Caco-2 (cell line): ENCODE measurements at regions not wholly inside any gene's neighbourhood (a gene's known extent, or its start where the extent isn't known, plus 50 kb on each side); places are given as distances from the start of the nearest gene placed in this dataset.

ENCODE experiments used
- BruUV-seq: library from RNA; stranded (reverse); fragments of 400-500 nt; replicated peaks from 2 replicates; lab custom pipeline; 2021; lab: Mats Ljungman, UMichigan
- CTCF ChIA-PET: fragments of 300-600 bp; sonication (Branson Sonifier 250); formaldehyde crosslinking; loops from one replicate; lab custom pipeline; 2022; ENCODE audit warnings: antibody characterized with exemption; lab: Charles Lee
- POLR2A ChIA-PET: fragments of 300-600 bp; sonication (Branson Sonifier 250); formaldehyde crosslinking; loops from one replicate; lab custom pipeline; 2022; ENCODE audit warnings: antibody characterized with exemption; lab: Charles Lee
- DNase-seq, 2 experiments: peaks; one replicate each; pipeline versions ENCODE4 v3.0.0 to v3.0.0-alpha.2; 2020 to 2022
- H3K27me3 ChIP-seq: replicated peaks from 2 replicates; pipeline ENCODE4 v1.6.0; 2011; ENCODE audit warnings: low read length; ENCODE audit not compliant: control insufficient read depth, insufficient read depth
- H3K36me3 ChIP-seq: 2 replicates; pipeline ENCODE4 v1.5.1; 2011; ENCODE audit warnings: low read length; ENCODE audit not compliant: control insufficient read depth, insufficient read depth
- H3K4me1 ChIP-seq: fragments of 250-450 bp; sonication (Bioruptor Pico); 2 replicates; pipeline ENCODE4 v1.5.1; 2020; ENCODE audit warnings: mild to moderate bottlenecking
- H3K4me3 ChIP-seq: 2 replicates; pipeline ENCODE4 v1.5.1; 2011; ENCODE audit warnings: low read depth, mild to moderate bottlenecking, control low read depth, low read length
- H3K9me3 ChIP-seq: fragments of 250-450 bp; sonication (Bioruptor Pico); 2 replicates; pipeline ENCODE4 v1.5.1; 2020; ENCODE audit warnings: mild to moderate bottlenecking, moderate library complexity
- H3K27ac Mint-ChIP-seq: one replicate; pipeline ENCODE4 v1.8.0; 2022; ENCODE audit warnings: mixed read lengths; ENCODE audit not compliant: unreplicated experiment
- H3K27me3 Mint-ChIP-seq: one replicate; pipeline ENCODE4 v1.8.0; 2022; ENCODE audit warnings: mixed read lengths; ENCODE audit not compliant: insufficient read depth, unreplicated experiment
- H3K36me3 Mint-ChIP-seq: one replicate; pipeline ENCODE4 v1.8.0; 2022; ENCODE audit warnings: mild to moderate bottlenecking, mixed read lengths; ENCODE audit not compliant: insufficient read depth, unreplicated experiment
- H3K4me1 Mint-ChIP-seq: one replicate; pipeline ENCODE4 v1.8.0; 2022; ENCODE audit warnings: low read depth, mixed read lengths; ENCODE audit not compliant: unreplicated experiment
- H3K4me3 Mint-ChIP-seq: one replicate; pipeline ENCODE4 v1.8.0; 2022; ENCODE audit warnings: mild to moderate bottlenecking, moderate library complexity, mixed read lengths; ENCODE audit not compliant: unreplicated experiment
- H3K9me3 Mint-ChIP-seq: one replicate; pipeline ENCODE4 v1.8.0; 2022; ENCODE audit warnings: mixed read lengths; ENCODE audit not compliant: unreplicated experiment
- intact Hi-C: fragments of 100-400 bp; cut with micrococcal nuclease; formaldehyde crosslinking; loops from one replicate; pipeline ENCODE4 v1.10.0; 2022; ENCODE audit not compliant: unreplicated experiment
- TF ChIP-seq, protein P1 (sequence below), 2 experiments: fragments of 200-600 bp in 1 of 2; IDR thresholded peaks; 1 replicate in 1 of 2; 2 replicates in 1 of 2; pipeline versions ENCODE4 v1.5.1 to v1.8.0; 2011 to 2022; ENCODE audit warnings: antibody characterized with exemption in 1 of 2, control low read depth in 1 of 2, inconsistent platforms in 1 of 2, low read depth in 1 of 2, low read length in 1 of 2, mild to moderate bottlenecking in 1 of 2, moderate library complexity in 1 of 2; ENCODE audit not compliant: insufficient read depth in 1 of 2, severe bottlenecking in 1 of 2, unreplicated experiment in 1 of 2

DNA sequence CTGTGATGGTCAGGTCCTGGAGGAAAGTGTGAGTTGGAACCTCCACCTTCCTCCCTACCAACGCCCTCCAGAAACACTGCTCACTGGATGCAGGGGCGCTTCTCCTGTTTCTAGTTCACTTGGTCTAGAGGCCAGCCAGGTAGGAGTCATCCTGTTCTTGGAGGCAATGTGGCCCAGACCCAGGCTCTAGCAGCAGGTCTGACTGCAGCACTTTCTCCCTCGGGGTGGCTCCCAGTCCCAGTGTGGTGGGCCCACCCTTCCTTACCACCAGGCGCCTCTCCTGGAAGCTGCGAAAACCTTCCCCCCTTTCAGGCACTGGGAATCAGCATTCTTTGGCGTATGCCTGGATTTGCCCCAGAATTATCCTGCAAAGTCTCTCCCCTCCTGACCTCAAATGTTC, 292.8 kb downstream of the SOX11 start:
- no peaks in the 10 kb centered on the region for H3K4me1 Mint-ChIP-seq
- Histone ChIP-seq H3K4me3 (no peak overlapping the region), H3K36me3 (no peaks in the 10 kb centered on the region), H3K4me1 (no peaks in the 10 kb centered on the region), H3K27me3 (no peaks in the 10 kb centered on the region), H3K9me3 (no peaks in the 10 kb centered on the region)
- CTCF ChIA-PET, result no interaction called here
- H3K27me3 Mint-ChIP-seq, result no peaks in the 10 kb centered on the region
- no peak overlapping the region for H3K4me3 Mint-ChIP-seq
- BruUV-seq, result no TSS peak
- TF ChIP-seq, protein P1, sequence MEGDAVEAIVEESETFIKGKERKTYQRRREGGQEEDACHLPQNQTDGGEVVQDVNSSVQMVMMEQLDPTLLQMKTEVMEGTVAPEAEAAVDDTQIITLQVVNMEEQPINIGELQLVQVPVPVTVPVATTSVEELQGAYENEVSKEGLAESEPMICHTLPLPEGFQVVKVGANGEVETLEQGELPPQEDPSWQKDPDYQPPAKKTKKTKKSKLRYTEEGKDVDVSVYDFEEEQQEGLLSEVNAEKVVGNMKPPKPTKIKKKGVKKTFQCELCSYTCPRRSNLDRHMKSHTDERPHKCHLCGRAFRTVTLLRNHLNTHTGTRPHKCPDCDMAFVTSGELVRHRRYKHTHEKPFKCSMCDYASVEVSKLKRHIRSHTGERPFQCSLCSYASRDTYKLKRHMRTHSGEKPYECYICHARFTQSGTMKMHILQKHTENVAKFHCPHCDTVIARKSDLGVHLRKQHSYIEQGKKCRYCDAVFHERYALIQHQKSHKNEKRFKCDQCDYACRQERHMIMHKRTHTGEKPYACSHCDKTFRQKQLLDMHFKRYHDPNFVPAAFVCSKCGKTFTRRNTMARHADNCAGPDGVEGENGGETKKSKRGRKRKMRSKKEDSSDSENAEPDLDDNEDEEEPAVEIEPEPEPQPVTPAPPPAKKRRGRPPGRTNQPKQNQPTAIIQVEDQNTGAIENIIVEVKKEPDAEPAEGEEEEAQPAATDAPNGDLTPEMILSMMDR (IDR thresholded peaks at IDR 0.05; ENCODE audit: insufficient read depth in 1 of 2, low read depth in 1 of 2, low read length in 1 of 2, severe bottlenecking in 1 of 2, unreplicated experiment in 1 of 2), result no peak
- DNase-seq, result no peak
- H3K36me3 Mint-ChIP-seq, result no peaks in the 10 kb centered on the region
- POLR2A ChIA-PET, result no interaction called here
- H3K27ac Mint-ChIP-seq, result no peak overlapping the region
- intact Hi-C loops, result no loop called here
- H3K9me3 Mint-ChIP-seq, result no peaks in the 10 kb centered on the region

DNA sequence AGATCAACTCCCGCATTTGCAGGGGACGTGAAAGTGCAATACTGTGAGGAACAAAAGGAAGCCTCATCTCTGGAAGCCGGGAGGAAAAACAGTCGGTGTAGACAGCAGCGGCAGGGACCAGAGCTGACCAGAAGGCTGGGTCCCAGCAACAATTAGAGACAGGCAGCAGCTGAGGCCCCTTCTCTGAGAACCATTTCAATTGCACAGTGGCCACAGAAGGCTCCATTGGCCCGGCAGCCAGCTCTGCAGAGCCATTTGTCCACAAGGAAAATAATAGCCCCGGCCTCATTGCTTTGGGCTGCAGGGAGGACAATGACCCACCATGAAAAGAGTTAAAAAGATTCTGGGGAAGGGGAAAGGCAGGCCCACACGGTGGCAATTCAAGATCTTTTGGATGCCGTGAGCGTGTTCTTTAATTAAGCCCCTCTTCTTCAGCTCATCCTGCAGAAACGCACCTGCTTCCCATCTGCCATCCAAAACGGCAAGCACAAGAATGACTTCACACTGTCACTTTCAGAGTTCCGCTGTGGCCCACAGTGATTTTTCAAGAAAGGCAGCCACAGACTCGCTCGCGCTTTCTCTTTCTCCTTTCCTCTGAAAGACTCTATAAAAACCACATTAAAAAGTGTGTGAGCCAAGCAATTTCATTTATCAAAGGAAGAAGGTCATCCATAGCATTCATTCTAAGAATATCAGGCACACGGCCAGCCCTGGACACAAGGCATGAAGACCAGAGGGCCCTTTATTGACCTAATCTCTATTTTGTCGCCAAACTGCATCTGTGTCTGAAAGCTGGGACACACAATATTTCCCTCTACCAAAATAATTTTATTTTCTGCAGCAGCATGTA, 293.6 kb downstream of the SOX11 start:
- H3K9me3 ChIP-seq, result no peaks in the 10 kb centered on the region
- DNase-seq, result no peak
- POLR2A ChIA-PET, result no interaction called here
- H3K27me3 ChIP-seq, result no peaks in the 10 kb centered on the region
- H3K4me3 ChIP-seq, result no peak overlapping the region
- no peaks in the 10 kb centered on the region for H3K36me3 Mint-ChIP-seq
- no peaks in the 10 kb centered on the region for H3K4me1 Mint-ChIP-seq
- BruUV-seq, result no TSS peak
- intact Hi-C loops, result no loop called here
- H3K27me3 Mint-ChIP-seq, result no peaks in the 10 kb centered on the region
- CTCF ChIA-PET, result no interaction called here
- TF ChIP-seq, protein P1 (IDR thresholded peaks at IDR 0.05; ENCODE audit: insufficient read depth in 1 of 2, low read depth in 1 of 2, low read length in 1 of 2, severe bottlenecking in 1 of 2, unreplicated experiment in 1 of 2), result no peak
- no peak overlapping the region for H3K27ac Mint-ChIP-seq
- no peaks in the 10 kb centered on the region for H3K9me3 Mint-ChIP-seq
- H3K4me3 Mint-ChIP-seq, result no peak overlapping the region
- H3K36me3 ChIP-seq, result no peaks in the 10 kb centered on the region
- H3K4me1 ChIP-seq, result no peaks in the 10 kb centered on the region

DNA sequence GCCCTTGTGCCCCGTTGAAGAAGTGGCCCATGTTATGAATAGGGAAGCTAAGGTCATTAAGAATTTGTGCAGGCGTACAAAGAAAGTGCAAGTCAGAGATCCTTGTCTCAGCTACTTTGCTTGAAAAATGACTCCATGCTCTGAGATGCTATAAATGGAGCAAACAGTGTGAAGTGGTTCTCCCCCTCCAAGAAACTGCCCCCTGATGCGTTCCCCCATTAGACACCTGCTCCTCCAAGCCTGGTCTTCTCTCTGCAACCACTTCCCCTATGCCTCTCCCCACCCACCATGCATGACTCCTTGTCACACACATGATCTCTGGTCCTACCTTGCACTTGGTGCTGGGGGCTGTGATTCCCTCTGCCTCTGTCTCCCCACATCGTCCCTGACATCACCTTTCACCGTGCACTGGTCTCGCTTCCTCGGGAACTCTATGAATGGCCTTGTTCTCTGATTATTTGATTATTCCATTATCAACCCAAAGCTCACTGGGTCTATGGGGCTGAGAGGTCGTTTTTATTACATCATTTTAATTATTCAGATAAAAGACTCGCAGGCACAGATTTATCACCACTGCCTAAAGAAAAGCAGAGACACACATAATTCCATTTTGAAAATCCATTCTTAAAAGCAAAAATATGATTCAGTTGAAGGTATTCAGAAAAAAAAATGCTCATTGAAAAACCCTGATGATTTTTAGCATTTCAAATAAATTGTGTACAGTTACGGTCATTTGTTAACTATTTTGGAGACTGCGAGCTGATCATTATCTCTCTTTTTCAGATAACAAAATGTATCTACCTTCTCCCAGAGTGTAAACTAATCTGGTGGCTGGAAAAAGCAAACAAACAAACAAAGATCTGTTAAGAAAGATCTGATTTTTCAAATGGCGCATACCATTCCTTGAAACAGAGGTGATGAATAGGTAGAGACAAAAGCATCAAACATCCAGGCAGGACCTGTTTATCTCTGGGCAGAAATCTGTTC, 294.9 kb downstream of the SOX11 start:
- Histone ChIP-seq H3K27me3 (no peaks in the 10 kb centered on the region), H3K36me3 (no peaks in the 10 kb centered on the region), H3K9me3 (no peaks in the 10 kb centered on the region), H3K4me3 (no peak overlapping the region), H3K4me1 (no peaks in the 10 kb centered on the region)
- H3K4me1 Mint-ChIP-seq, result no peaks in the 10 kb centered on the region
- CTCF ChIA-PET, result no interaction called here
- DNase-seq, result no peak
- H3K36me3 Mint-ChIP-seq, result no peaks in the 10 kb centered on the region
- no peak overlapping the region for H3K4me3 Mint-ChIP-seq
- no peak overlapping the region for H3K27ac Mint-ChIP-seq
- BruUV-seq, result no TSS peak
- TF ChIP-seq, protein P1 (IDR thresholded peaks at IDR 0.05; ENCODE audit: insufficient read depth in 1 of 2, low read depth in 1 of 2, low read length in 1 of 2, severe bottlenecking in 1 of 2, unreplicated experiment in 1 of 2), result no peak
- intact Hi-C loops, result no loop called here
- H3K27me3 Mint-ChIP-seq, result no peaks in the 10 kb centered on the region
- H3K9me3 Mint-ChIP-seq, result no peaks in the 10 kb centered on the region
- POLR2A ChIA-PET, result no interaction called here
